HG03442 (cell line): ENCODE measurements at regions not wholly inside any gene's neighbourhood (a gene's known extent, or its start where the extent isn't known, plus 50 kb on each side); places are given as distances from the start of the nearest gene placed in this dataset.
A peak's percentile ranks its signal among the peaks of the same experiment; 100 is the strongest.
"Not testable (repeated sequence)": the region's sequence is repeated elsewhere in the genome, so short reads cannot be mapped to it uniquely, and the experiment has no call there.

Experiments used
- ATAC-seq: cut with Tn5 transposase; IDR thresholded peaks from one replicate; pipeline ENCODE4 v1.9.1; 2021; ENCODE audit warnings: mild to moderate bottlenecking, moderate library complexity; ENCODE audit not compliant: unreplicated experiment

DNA sequence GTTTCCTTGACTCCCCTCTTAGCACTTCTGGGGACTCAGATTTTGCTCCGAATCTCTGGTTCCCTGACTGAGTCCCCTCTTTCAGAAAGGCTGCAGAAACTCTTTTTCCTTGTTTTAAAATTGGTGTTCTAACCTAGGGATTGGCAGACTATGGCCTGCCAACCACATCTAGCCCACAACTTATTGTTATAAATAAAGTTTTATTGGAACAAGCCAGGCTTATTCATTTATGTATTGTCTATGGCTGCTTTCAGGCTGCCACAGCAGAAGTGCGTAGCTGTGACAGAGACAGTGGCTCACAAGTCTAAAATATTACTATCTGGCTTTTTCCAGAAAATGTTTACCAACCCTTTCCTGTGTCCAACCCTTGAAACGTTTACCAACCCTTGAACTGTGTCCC lies 81.7 kb downstream of the IER5 start:
- no peak for ATAC-seq

DNA sequence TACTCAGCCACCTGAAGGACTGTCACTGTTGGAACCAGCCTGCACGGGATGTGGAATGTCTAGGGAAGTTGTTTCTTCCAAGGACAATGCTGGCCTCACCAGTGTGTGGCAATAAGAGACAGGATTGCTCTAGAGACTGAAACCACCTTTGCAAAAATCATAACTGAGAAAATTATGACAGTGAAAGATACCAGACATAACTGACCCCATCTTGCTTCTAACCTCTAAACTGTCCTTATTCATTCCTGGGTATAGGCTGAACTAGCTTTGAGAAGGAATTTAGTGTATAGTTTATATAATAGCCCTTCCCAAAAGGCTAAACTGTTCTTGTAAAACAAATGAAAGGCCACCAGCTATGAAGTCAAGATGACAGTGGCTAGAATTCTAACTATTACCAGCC lies 83.6 kb downstream of the IER5 start:
- no peak for ATAC-seq

DNA sequence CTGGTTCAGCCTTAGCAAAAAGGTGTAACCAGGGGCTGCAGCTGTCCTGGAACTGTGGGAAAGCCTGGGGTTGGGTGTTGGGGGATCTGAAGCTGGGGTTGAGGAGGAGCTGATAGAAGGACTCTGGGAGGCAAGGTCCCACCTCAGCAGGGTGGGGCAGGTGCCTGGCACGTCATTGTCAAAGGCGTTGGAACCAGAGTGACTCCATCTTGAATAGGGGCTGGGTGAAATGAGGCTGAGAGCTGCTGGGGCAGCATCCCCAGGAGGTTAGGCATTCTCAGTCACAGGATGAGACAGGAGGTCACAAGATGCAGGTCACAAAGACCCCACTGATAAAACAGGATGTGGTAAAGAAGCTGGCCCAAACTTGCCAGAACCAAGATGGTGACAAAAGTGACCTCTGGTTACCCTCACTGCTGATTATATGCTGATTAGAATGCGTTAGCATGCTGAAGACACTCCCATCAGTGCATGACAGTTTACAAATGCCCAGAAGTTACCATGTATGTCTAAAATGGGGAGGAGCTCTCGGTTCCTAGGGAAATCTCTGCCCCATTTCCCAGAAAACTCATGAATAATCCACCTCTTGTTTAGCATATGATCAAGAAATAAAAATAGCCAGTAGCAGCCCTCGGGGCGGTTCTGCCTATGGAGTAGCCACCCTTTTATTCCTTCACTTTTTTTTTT lies 85.4 kb downstream of the IER5 start:
- ATAC-seq = no peak

DNA sequence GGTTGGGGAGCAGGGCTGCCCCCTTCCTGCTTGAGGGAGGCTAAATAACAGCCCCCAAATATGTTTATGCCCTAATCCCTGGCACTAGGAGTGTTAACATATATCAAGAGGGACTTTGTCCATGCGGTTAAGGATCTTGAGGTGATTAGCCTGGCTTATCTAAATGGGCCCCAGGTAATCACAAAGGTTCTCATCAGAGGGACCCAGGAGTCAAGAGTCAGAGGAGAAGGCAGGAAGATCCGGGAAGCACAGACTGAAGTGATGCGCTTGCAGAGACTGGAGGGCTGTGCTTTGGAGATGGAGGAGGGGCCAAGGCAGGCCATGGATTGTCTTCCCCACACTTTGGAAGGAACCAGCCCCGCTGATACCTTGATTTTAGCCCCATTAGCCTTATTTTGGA lies 86.4 kb downstream of the IER5 start:
- no peak for ATAC-seq

GRCh38 chr1:181175356-181175910 lies 86.9 kb downstream of the IER5 start:
- no peak for ATAC-seq

- no peak for ATAC-seq
Measured at GRCh38 chr1:181175955-181176354, 87.5 kb downstream of the IER5 start.

DNA sequence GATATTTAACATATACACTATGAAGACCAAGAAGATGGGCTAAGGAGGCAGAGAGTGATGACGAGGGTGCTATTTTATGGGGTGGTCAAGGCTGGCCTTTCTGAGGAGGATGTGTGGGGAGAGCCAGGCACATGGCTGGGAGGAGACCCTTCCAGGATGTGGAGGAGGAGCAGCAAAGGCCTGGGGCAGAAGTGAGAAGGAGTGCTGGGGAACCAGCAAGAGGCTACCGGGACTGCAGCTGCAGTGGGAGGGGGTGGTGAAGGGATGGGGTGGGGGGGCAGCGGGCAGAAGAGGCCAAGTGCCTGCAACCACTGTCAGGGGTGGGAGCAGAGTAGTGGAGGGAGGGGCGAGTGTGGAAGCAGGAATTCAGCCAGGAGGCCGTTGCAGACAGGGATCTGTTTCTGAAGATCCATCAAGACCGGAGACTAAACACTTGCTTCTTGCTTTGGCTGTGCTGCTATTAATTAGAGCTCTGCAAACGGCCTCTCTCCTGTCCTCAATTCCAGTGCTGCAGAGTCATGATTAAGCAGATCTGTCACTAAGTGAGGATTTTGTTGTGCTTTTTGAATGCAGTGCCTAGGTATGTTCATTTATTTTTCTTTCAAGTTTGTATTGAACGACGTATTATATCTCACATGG lies 89.9 kb downstream of the IER5 start:
- no peak for ATAC-seq

- ATAC-seq = no peak
Measured at GRCh38 chr1:181179279-181179986, 90.9 kb downstream of the IER5 start.

- peak; percentile 50 for ATAC-seq
Measured at GRCh38 chr1:181179987-181180365, 91.5 kb downstream of the IER5 start.

- no peak for ATAC-seq
Measured at GRCh38 chr1:181180407-181181031, 92.0 kb downstream of the IER5 start.

- no peak for ATAC-seq
Measured at GRCh38 chr1:181181792-181182585, 93.5 kb downstream of the IER5 start.

- no peak for ATAC-seq
Measured at GRCh38 chr1:181184621-181185020, 96.1 kb downstream of the IER5 start.

DNA sequence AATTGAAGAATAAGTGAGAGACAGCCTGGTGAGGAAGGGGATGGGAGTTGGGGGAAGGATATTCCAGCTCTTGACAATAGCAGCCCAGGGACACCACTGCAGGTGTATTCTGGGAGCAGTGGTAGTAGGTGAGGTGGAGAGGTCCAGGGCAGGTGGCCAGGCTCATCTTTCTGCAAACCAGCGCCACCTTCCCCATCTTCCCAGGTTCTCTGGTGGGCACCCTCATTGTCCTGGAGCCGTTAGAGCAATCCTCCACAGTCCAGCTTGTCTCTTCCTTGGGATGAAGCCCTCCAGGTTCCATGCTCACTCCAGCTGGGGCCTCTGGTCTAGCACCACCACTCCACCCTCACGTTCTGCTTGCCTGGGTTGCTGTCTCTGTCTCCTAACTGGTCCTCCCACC lies 97.0 kb downstream of the IER5 start:
- no peak for ATAC-seq

DNA sequence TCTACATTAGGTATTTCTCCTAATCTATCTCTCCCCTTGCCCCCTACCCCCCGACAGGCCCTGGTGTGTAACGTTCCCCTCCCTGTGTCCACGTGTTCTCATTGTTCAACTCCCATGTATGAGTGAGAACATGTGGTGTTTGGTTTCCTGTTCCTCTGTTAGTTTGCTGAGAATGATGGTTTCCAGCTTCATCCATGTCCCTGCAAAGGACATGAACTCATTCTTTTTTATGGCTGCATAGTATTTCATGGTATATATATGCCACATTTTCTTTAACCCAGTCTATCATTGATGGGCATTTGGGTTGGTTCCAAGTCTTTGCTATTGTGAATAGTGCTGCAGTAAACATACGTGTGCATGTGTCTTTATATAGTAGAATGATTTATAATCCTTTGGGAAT lies 97.6 kb downstream of the IER5 start:
- not testable (repeated sequence) for ATAC-seq

GRCh38 chr1:181187337-181188126 lies 99.0 kb downstream of the IER5 start:
- ATAC-seq = no peak

- ATAC-seq = no peak
Measured at GRCh38 chr1:181189245-181189644, 100.7 kb downstream of the IER5 start.

GRCh38 chr1:181189691-181190363 lies 101.3 kb downstream of the IER5 start:
- ATAC-seq = peak; percentile 63

DNA sequence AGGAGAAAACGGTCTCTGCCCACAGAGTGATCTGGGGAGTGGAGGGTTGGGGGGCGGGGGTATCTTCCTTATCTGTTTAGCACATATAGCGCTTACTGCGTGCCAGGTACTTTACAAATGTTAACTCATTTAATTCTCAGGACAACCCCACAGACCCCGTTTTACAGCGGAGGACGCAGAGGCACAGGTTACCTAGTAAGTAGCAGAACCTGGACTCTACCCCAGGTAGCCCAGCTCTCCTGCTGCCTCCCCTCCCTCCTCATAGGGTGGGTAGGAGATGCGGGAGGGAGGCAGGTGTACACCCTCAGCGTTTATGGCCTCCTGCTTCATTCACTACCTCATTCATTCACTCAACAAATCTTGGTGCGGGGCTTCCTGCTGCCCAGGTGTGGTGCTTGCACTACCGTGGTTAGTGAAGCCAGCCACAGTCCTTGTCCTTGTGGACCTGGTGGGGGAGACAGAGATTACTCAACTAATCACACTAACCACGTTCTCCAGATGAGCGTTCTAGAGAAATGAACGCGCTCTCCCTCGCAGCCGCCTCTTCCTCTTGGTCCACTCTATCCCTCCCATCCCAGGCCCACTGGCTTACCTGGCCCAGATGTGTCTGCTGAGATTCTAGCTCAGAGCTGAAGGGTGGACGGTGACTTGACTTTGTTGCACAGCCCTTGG lies 102.0 kb downstream of the IER5 start:
- ATAC-seq = no peak
